ENCODE measurements at regions not wholly inside any gene's neighbourhood (a gene's known extent, or its start where the extent isn't known, plus 50 kb on each side); places are given as distances from the start of the nearest gene placed in this dataset.

DNA sequence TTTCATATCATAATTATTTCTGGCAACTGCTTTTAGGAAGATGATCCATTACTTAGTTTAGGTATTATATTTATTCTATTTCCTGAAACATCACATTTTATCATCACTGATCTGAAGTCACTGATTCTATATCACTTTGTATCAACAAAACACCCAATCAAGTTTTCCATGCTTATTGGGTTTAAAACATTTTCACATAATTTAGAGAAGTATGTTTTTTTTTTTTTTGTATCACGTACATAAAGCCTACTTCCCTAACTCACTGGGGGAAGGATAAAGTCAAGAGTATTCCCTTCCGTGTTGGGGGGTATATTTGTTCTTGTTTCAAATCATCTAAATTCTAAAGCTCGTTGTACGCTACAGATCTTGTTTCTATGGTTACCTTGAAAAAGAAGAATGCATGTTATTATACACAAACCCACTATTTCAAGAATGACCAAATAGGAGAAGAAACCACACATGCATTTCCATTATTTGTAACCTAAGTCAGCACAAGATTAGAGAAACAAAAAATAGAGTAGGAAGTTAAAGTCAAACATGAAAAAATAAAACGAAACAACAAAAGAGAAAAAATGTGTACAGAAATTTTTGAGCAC is 637.2 kb upstream of the MIR17HG start:
- no peaks in the 10 kb centered on the region for H4K20me1 ChIP-seq (ENCODE audit: insufficient read depth, low read length)

DNA sequence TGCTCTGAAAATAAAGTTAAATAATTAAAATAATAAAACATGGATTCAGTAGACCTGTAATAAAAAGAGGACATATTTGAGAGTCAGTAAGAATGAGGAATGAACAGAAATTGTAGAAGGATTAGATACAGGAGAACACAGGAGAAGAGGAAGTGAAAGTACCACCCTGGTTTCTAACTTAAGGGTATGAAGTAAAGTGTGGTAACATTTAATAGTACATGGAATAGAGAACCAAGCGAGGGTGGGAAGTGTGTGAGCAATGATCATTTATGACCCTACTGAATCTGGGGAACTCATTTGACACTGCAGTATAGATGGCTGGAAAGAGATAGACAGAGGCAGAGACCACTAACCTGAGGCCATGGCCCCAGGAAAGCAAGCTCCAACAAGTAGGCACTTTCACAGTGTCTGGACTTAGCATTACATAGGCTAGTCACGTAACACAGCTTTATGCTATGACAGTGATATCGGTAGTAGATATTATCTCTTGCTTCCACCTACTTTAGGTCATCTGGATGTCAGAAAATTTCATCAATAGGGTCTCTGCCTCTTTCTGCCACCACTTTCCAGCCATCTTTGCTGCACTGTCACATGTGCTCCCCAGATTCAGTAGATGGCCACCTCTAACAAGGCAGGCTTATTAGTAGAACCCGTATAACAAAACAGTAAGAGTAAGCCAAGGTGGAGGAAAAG is 633.9 kb upstream of the MIR17HG start:
- Histone ChIP-seq H3K4me2 (ENCODE audit: low read length) (no peak overlapping the region), H3K9me3 (ENCODE audit: insufficient read depth, low read length) (no peaks in the 10 kb centered on the region), H3K27me3 (ENCODE audit: low read depth, low read length) (no peaks in the 10 kb centered on the region), H3K27ac (ENCODE audit: low read length) (no peak overlapping the region), H2AFZ (ENCODE audit: low read depth, low read length) (no peak overlapping the region), H3K4me3 (ENCODE audit: low read length) (no peak overlapping the region), H4K20me1 (ENCODE audit: insufficient read depth, low read length) (no peaks in the 10 kb centered on the region), H3K36me3 (replicated peaks; ENCODE audit: low read depth, low read length) (no peaks in the 10 kb centered on the region), H3K9ac (ENCODE audit: low read length) (no peak overlapping the region), H3K4me1 (ENCODE audit: low read length) (no peaks in the 10 kb centered on the region), H3K79me2 (ENCODE audit: low read length) (no peaks in the 10 kb centered on the region)
- TF ChIP-seq, protein P1, sequence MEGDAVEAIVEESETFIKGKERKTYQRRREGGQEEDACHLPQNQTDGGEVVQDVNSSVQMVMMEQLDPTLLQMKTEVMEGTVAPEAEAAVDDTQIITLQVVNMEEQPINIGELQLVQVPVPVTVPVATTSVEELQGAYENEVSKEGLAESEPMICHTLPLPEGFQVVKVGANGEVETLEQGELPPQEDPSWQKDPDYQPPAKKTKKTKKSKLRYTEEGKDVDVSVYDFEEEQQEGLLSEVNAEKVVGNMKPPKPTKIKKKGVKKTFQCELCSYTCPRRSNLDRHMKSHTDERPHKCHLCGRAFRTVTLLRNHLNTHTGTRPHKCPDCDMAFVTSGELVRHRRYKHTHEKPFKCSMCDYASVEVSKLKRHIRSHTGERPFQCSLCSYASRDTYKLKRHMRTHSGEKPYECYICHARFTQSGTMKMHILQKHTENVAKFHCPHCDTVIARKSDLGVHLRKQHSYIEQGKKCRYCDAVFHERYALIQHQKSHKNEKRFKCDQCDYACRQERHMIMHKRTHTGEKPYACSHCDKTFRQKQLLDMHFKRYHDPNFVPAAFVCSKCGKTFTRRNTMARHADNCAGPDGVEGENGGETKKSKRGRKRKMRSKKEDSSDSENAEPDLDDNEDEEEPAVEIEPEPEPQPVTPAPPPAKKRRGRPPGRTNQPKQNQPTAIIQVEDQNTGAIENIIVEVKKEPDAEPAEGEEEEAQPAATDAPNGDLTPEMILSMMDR (IDR thresholded peaks at IDR 0.05; ENCODE audit: low read depth, low read length), result no peak
- no peak for TF ChIP-seq EZH2phosphoT487 (IDR thresholded peaks at IDR 0.05; ENCODE audit: low read depth)

More for the DNA sequence above, 637.2 kb upstream of the MIR17HG start:
- no peak overlapping the region for H3K9ac ChIP-seq (ENCODE audit: low read length)
- H3K4me3 ChIP-seq (ENCODE audit: low read length), result no peak overlapping the region
- H3K36me3 ChIP-seq (replicated peaks; ENCODE audit: low read depth, low read length), result no peaks in the 10 kb centered on the region
- H2AFZ ChIP-seq (ENCODE audit: low read depth, low read length), result no peak overlapping the region
- H3K4me2 ChIP-seq (ENCODE audit: low read length), result no peak overlapping the region
- H3K9me3 ChIP-seq (ENCODE audit: insufficient read depth, low read length), result no peaks in the 10 kb centered on the region
- TF ChIP-seq, protein P1 (IDR thresholded peaks at IDR 0.05; ENCODE audit: low read depth, low read length), result no peak
- TF ChIP-seq EZH2phosphoT487 (IDR thresholded peaks at IDR 0.05; ENCODE audit: low read depth), result no peak
- no peaks in the 10 kb centered on the region for H3K79me2 ChIP-seq (ENCODE audit: low read length)
- H3K27ac ChIP-seq (ENCODE audit: low read length), result no peak overlapping the region
- no peaks in the 10 kb centered on the region for H3K27me3 ChIP-seq (ENCODE audit: low read depth, low read length)
- H3K4me1 ChIP-seq (ENCODE audit: low read length), result no peaks in the 10 kb centered on the region

DNA sequence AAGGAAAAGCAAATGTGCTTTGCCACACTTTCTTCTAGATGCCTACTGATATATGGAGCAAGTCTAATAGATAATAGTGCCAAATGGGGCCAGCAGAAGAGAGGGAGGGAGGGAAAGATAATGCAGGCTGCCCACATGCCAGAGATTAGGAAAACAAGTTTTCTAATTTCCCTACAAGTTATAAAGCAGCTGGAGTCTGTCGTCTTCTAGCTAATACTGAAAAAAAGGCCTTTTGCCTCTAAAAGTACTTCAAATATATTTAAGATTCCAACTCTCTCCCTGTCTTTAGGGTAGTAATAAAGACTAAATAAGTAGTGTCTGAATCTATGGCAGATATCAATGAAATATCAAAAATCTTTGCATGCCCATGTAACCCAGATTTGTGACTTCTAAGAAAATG is 632.0 kb upstream of the MIR17HG start:
- TF ChIP-seq, protein P1 (IDR thresholded peaks at IDR 0.05; ENCODE audit: low read depth, low read length), result no peak
- no peak for TF ChIP-seq EZH2phosphoT487 (IDR thresholded peaks at IDR 0.05; ENCODE audit: low read depth)
- Histone ChIP-seq H3K4me1 (ENCODE audit: low read length) (no peaks in the 10 kb centered on the region), H3K27ac (ENCODE audit: low read length) (no peak overlapping the region), H3K4me2 (ENCODE audit: low read length) (no peak overlapping the region), H3K79me2 (ENCODE audit: low read length) (no peaks in the 10 kb centered on the region), H3K4me3 (ENCODE audit: low read length) (no peak overlapping the region), H3K27me3 (ENCODE audit: low read depth, low read length) (no peaks in the 10 kb centered on the region), H3K36me3 (replicated peaks; ENCODE audit: low read depth, low read length) (no peaks in the 10 kb centered on the region), H4K20me1 (ENCODE audit: insufficient read depth, low read length) (no peaks in the 10 kb centered on the region), H3K9ac (ENCODE audit: low read length) (no peak overlapping the region), H3K9me3 (ENCODE audit: insufficient read depth, low read length) (no peaks in the 10 kb centered on the region), H2AFZ (ENCODE audit: low read depth, low read length) (no peak overlapping the region)

DNA sequence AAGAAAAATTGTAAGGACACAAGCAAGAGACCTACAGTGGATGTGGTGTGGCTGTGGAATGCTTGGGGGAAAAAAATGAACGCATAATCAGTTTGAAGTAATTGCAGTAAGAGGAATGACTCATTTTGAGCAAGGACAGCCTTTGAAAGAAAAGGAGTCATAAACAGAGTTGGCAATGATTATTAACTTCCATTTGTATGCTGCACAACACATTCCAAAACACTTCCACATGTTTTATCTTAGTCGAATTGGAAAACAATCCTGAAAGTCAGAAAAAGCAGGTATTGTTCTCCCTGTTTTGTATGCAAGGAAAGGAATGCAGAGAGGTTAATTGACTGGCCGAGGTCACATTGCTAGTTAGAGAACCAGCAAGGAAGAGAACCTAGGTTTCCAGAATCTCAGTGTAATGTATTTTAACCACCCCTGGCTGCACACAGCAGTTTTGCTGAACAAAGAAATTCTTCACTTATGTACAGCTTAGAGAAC is 630.0 kb upstream of the MIR17HG start:
- H3K27ac ChIP-seq (ENCODE audit: low read length), result no peak overlapping the region
- H3K4me3 ChIP-seq (ENCODE audit: low read length), result no peak overlapping the region
- no peak overlapping the region for H3K4me2 ChIP-seq (ENCODE audit: low read length)
- H2AFZ ChIP-seq (ENCODE audit: low read depth, low read length), result no peak overlapping the region
- no peaks in the 10 kb centered on the region for H3K36me3 ChIP-seq (replicated peaks; ENCODE audit: low read depth, low read length)
- no peaks in the 10 kb centered on the region for H3K27me3 ChIP-seq (ENCODE audit: low read depth, low read length)
- TF ChIP-seq EZH2phosphoT487 (IDR thresholded peaks at IDR 0.05; ENCODE audit: low read depth), result no peak
- TF ChIP-seq, protein P1 (IDR thresholded peaks at IDR 0.05; ENCODE audit: low read depth, low read length), result no peak
- no peaks in the 10 kb centered on the region for H3K79me2 ChIP-seq (ENCODE audit: low read length)
- peaks cover 10% of the 10 kb centered on the region; the same call in 1 of the 2 replicates for H3K9me3 ChIP-seq (ENCODE audit: insufficient read depth, low read length)
- H3K4me1 ChIP-seq (ENCODE audit: low read length), result no peaks in the 10 kb centered on the region
- H4K20me1 ChIP-seq (ENCODE audit: insufficient read depth, low read length), result no peaks in the 10 kb centered on the region
- no peak overlapping the region for H3K9ac ChIP-seq (ENCODE audit: low read length)

Data from OCI-LY3 (cell line).